SW 1271 (cell line): ENCODE measurements at regions not wholly inside any gene's neighbourhood (a gene's known extent, or its start where the extent isn't known, plus 50 kb on each side); places are given as distances from the start of the nearest gene placed in this dataset.

Source experiments
- DNase-seq, 2 experiments: peaks; one replicate each; lab custom pipeline; 2025; lab: John Stamatoyannopoulos, UW

GRCh38 chr1:218025454-218025853 lies 259.6 kb upstream of the RRP15 start:
- peak in 1 of 2 experiments; percentile 21 for DNase-seq

DNA sequence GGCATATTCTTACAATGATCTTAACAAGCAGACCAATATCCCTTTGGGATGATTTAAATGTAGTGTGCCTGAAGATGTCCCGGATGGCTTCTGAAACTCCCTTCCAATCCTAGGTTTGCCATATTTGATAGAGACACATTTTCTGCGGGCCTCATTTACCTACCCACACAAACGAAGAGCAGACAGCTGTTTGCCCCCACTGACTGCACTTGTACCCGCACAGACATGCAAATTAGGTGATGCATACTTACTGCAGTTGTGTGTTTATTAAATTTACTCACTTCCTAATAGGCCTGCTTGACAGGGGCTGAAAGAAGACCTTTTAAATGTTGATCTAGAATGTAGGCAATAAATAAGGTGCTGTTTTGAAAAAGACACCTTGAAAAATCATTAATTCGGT lies 257.9 kb upstream of the RRP15 start:
- no peak for DNase-seq

DNA sequence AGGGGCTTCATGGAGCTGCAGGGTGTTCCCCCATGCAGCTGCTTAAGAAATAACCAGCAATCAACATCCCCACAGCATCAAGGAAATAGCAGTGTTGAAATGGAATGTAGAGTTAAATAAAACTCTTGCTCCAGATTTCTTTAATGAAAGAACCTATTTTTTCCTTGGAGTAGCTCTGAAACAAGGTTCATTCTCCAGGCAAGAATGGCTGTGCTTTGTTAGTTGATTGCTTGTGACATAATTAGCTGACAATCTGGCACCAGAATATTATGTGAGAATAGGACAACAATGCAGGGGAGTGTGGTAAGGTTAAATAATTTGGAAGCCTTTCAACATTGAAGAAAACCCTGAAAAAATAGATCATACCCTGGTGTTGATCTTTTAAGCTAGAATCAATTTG lies 254.2 kb upstream of the RRP15 start:
- no peak for DNase-seq

DNA sequence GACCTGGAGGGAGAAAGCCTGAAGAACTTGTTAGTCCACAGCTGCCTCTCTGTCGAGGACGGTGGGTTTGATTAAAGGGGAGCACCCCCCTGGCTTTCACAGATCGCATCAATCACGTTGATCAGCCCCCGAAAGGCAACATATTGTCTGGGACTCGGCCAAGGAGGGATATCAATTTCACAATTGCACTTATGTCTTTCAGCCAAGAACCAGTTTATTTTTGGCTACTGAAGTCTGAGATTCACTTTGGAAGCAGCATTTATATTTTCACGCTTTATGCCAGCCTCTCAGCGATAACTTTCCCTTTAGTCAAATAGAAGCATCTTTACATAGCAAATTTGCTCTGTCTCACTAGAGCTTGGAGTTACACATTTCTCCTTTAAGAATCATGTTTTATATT lies 253.2 kb upstream of the RRP15 start:
- DNase-seq: no peak

GRCh38 chr1:218034468-218034867 lies 250.6 kb upstream of the RRP15 start:
- DNase-seq: no peak

DNA sequence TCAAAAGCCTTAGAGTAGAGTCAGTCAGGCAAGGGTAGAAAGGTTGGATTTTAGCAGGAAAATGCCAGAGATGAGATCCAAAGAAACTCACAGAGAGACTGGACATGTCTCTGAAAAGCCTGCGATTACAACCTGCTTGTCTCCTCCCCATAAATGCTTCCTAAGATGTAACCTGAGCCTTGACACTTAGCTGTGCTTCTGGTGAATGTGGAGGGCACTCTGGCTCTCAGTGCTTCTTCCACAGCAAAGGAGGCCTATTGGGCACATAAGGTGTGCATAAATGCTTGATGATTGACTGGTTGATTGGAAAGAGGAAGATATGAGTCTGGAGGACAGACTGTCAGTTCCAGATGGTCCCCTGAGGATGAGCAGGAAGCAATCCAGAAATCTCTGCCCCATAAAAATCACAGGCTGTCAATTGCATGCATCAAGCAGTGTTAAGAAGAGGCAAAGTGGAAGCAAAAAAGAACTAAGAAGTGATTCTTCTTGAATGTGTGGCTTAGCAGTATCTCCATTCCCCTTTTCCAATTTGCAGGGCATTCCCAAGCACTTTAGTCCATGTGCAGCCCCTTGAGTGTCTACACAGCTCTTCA lies 236.2 kb upstream of the RRP15 start:
- no peak for DNase-seq

DNA sequence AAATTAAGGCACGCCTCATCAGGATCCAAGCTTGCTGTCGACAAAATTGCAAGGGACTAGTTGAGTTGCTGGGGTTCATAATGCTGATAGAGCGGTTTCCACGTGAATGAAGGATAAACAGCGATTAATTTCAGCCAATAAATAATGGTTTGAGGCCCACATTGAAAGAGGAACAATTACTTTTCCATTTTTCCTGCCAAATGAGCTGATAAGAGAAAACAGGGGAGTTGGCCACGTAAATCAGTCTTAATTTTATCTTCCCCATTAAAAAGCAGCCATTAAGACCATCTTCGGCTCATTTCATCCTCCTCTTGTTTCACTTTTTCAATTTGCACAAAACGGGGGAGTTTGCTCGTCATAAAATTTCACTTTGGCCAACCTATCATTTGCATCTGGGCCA lies 235.5 kb upstream of the RRP15 start:
- DNase-seq: no peak

- DNase-seq: no peak
Measured at GRCh38 chr1:218058730-218059129, 226.4 kb upstream of the RRP15 start.

GRCh38 chr1:218064426-218064825 lies 220.7 kb upstream of the RRP15 start:
- no peak for DNase-seq

- DNase-seq: no peak
Measured at GRCh38 chr1:218066332-218066731, 218.8 kb upstream of the RRP15 start.

DNA sequence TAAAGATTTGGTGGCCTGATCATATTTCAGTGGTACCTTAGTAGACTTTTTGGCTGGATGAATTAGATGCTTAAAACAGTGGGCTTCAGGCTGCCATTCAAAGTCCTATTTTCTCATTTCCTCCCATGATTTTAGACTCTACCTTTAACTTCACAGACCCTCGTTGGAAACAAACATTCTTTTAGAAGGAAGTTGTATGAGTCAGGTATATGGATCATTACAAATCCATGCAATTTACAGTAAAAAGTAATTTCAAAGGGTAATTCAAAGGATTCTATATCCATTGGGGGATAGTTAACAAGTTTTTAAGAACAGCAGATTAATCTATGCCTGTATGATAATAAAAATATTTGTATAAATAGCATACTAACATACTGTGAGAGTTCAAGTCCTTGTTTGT lies 216.9 kb upstream of the RRP15 start:
- DNase-seq: no peak

DNA sequence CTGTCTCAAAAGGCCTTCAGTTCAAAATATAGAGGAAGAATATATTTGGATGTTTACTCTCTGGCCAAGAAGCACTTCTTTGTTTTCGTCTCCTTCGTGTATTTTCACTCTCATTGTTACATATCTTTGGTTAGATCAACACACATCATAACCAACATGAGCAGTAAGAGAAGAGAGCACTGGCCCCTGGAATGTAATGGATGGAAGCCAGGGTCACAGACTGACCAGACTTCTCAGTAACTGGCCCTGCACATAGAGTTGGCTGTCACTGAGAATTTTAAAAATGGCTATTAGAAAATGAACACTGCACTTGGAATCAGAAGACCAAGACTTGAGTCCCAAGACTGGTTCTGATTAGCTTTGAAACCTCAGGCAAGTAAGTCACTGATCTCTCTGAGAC lies 215.9 kb upstream of the RRP15 start:
- no peak for DNase-seq

GRCh38 chr1:218073062-218073461 lies 212.0 kb upstream of the RRP15 start:
- DNase-seq: no peak

DNA sequence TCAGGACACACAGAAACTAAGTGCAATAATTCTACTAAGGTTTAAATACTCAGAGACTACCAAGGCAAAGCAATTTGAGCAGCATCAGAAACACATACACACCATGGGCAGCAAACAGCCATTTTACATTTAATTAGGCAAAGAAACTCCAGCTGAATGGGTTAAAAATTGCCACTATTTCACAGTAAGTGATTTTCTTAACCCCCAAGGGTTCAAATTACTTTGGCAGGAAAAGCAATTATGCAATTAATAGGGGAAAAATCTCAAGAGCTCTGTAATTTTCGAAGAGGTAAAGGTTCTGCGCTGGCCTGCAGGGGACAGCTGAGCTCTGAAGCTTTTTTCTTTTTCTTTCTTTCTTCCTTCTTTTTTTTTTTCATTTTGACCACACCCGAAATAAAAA lies 206.2 kb upstream of the RRP15 start:
- no peak for DNase-seq

DNA sequence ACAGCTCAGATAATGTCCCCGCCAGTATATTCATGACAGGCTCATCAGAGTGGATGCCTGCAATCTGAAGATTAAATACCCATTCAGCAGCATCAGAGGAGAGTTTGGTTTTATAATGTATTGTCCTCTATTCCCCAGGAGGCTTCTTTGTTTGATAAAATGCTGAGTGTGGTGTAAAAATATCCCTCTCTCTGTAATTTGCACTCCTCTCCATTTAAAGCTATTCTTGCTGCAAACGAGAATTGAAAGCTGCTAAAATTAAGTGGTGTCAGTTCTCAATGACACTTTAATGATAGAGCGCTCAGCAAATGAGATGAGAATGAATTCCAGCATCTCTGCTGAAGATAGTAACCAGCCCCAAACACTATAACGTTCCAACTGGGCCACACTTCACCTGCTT lies 205.7 kb upstream of the RRP15 start:
- DNase-seq: no peak

DNA sequence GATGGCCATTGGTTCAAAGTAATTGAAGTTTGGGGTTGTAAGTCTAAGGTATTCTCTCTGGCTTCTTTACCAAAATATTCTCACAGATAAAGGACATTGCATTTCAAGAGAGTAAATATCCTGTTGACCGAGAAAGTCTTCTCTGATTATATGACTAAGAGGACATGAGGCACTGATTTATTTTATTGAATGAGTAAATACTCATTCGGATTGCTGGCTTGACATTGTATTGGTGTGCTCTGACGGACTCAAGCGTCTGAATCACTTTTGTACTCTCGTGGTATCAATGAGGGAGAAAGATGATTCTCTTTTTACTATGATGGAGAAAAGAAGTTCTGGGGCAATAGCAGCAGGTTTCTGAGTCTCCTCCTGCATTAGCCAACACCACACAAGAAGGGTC lies 205.3 kb upstream of the RRP15 start:
- no peak for DNase-seq

DNA sequence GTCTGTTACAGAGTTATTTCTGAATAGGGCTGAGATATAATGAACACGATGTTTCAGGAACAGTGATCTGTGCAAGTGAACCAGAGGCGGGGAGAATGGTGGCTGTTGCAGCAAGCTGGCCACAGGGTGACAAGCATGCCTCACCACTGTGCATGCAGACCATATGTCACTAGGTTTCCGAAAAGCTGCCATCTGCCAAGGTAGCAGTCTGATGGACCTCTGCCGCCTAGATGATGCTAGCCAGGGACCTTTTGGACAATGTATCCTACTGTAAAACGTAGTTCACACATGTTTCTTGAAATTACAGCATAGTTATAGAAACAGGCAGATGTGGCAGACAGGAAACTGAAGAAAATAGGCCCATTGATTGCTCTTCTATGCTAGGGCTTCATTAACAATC lies 204.2 kb upstream of the RRP15 start:
- no peak for DNase-seq

GRCh38 chr1:218081358-218081757 lies 203.7 kb upstream of the RRP15 start:
- DNase-seq: no peak

DNA sequence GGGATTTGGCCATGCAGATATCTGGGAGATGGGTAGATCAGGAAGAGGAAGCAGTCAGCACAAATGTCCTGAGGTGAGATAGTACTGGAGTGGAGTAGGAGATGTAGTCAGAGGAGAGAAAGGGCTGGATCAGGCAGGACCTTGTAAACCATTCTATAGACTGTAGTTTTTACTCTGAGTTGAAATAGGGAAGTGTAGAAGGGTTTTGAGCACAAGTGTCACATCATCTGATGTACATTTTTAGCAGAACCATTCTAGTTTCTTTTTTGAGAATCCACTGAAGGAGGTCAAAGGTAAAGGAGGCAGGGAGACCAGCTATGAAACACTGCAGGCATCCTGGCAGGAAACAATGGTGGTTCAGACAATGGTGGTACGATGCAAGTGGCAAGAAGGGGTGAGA lies 194.6 kb upstream of the RRP15 start:
- no peak for DNase-seq

GRCh38 chr1:218101409-218101808 lies 183.7 kb upstream of the RRP15 start:
- no peak for DNase-seq

- no peak for DNase-seq
Measured at GRCh38 chr1:218108034-218108433, 177.1 kb upstream of the RRP15 start.

DNA sequence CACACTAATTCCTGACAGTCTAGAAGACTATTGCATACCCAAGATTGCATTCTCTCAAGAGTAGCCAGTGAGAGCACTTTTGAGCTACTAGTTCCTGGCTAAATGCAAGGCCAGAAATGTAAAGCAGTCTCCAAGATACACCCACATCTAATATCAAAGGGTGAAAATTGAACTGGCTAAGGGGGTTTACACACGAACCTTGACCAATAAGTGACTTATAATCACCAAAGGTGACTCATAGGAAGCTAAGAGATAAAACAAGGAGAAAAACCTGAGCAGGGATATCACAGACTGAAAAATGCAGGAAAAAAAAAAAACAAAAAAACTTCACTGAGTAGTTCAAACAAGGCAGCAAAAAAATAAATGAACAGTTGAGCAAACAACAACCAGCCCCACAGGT lies 172.2 kb upstream of the RRP15 start:
- no peak for DNase-seq

GRCh38 chr1:218123968-218124367 lies 161.1 kb upstream of the RRP15 start:
- no peak for DNase-seq

- no peak for DNase-seq
Measured at GRCh38 chr1:218135371-218135770, 149.7 kb upstream of the RRP15 start.

- no peak for DNase-seq
Measured at GRCh38 chr1:218139761-218140160, 145.3 kb upstream of the RRP15 start.
